Fibroblast of mammary gland (primary cell): ENCODE measurements at regions not wholly inside any gene's neighbourhood (a gene's known extent, or its start where the extent isn't known, plus 50 kb on each side); places are given as distances from the start of the nearest gene placed in this dataset.

Source experiments
- DNase-seq: peaks from one replicate; pipeline ENCODE4 v3.0.0-alpha.2; 2010; ENCODE audit warnings: low read depth
- H3K4me3 ChIP-seq: 2 replicates; pipeline ENCODE4 v1.5.1; 2011; ENCODE audit warnings: low read depth, mild to moderate bottlenecking, low read length, moderate library complexity; ENCODE audit not compliant: control insufficient read depth
- CTCF ChIP-seq: conservative IDR thresholded peaks from 2 replicates; pipeline ENCODE4 v1.5.1; 2011; ENCODE audit warnings: low read depth, low read length, inconsistent platforms; ENCODE audit not compliant: control insufficient read depth, insufficient read depth

DNA sequence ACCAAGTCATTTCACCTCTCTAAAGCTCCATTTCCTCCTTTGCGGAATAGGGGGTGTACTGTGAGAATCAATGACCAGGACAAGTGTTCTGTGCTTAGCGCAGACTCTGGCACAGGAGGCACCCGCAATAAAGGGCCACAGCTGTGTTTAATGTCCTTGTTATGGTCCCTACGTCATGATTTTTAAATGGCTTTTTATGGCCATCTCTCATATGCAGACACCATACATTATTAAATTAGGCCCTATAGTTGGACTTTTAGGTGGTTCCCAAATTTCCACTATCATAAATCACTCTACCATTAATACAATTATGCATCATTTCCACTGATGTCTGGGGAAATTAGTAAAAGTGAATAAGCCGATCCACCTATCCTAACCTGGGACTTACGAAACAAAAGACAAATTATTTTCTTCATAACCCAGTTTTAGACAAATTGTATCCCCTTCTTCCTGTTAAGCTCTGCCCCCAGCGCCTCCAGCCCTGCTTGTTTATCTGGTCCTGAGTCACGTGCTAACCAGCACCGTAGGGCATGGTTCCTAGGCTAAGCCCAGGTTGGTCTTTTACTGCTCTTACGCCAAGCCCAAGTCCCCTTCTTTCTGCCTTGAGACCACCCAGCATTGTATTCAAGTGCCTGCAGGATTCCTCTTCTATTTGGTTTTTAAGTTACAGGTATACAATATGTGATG lies 278.3 kb downstream of the SHQ1 start:
- no peak overlapping the region for H3K4me3 ChIP-seq
- TF ChIP-seq CTCF, result no peak
- no peak for DNase-seq

- TF ChIP-seq CTCF, result no peak
- no peak for DNase-seq
- H3K4me3 ChIP-seq, result no peak overlapping the region
Observed at GRCh38 chr3:72568083-72568482, 280.2 kb downstream of the SHQ1 start.

- no peak for DNase-seq
- H3K4me3 ChIP-seq, result no peak overlapping the region
- no peak for TF ChIP-seq CTCF
Observed at GRCh38 chr3:72567474-72567873, 280.8 kb downstream of the SHQ1 start.

- no peak for TF ChIP-seq CTCF
Observed at GRCh38 chr3:72565593-72565992, 282.7 kb downstream of the SHQ1 start.

DNA sequence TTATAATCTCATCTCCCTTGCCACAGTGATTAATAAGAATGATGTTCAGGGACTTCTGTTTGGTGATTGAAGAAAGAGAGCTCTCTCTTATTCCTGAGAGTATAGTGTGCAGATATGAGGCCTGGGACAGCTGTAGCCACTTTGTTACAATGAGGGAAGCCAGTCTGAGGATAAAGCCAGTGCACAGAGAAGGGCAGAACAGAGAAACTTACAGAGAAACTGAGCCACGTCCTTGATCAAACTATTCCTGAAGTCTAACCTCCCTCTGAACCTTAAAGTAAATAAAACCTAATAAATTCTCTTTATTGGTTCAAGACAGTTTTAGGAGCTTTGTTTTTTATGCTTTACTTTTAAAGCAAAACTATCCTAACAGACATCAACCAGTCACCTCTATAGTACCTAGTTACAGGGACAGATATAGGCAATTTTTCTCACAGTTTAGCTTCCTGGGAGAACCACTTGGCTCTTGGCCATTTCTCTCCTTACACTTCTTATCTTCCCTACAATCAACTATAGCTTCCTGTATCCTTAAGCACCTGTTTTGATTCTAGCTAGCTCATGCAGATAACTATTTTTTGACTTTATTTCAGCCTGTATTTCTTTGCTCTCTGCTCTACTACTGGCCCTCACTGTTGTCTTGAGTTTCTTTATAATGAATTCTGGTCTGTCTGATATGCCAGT lies 284.4 kb downstream of the SHQ1 start:
- DNase-seq, result no peak
- no peak for TF ChIP-seq CTCF
- no peak overlapping the region for H3K4me3 ChIP-seq

More at GRCh38 chr3:72565593-72565992, 282.7 kb downstream of the SHQ1 start:
- H3K4me3 ChIP-seq, result no peak overlapping the region
- DNase-seq, result no peak

- no peak for TF ChIP-seq CTCF
- no peak overlapping the region for H3K4me3 ChIP-seq
- no peak for DNase-seq
Observed at GRCh38 chr3:72560846-72561675, 287.2 kb downstream of the SHQ1 start.
